WERI-Rb-1 (cell line): ENCODE measurements at regions not wholly inside any gene's neighbourhood (a gene's known extent, or its start where the extent isn't known, plus 50 kb on each side); places are given as distances from the start of the nearest gene placed in this dataset.

Source experiments
- DNase-seq: peaks from one replicate; pipeline ENCODE4 v3.0.0-alpha.2; 2020
- H3K27ac ChIP-seq: fragments of 250-450 bp; sonication (Bioruptor Pico); 2 replicates; pipeline ENCODE4 v1.5.1; 2020; ENCODE audit warnings: mild to moderate bottlenecking, moderate library complexity
- H3K27me3 ChIP-seq: fragments of 250-450 bp; sonication (Bioruptor Pico); 2 replicates; pipeline ENCODE4 v1.5.1; 2021; ENCODE audit warnings: mild to moderate bottlenecking, low read depth, moderate library complexity; ENCODE audit not compliant: insufficient read depth, severe bottlenecking
- H3K36me3 ChIP-seq: fragments of 250-450 bp; sonication (Bioruptor Pico); 2 replicates; pipeline ENCODE4 v1.5.1; 2020; ENCODE audit warnings: mild to moderate bottlenecking, moderate library complexity
- H3K4me3 ChIP-seq: 2 replicates; pipeline ENCODE4 v1.5.1; 2011; ENCODE audit warnings: low read depth, mild to moderate bottlenecking, control low read depth, low read length
- H3K9me3 ChIP-seq: fragments of 250-450 bp; sonication (Bioruptor Pico); 2 replicates; pipeline ENCODE4 v1.5.1; 2021; ENCODE audit warnings: mild to moderate bottlenecking, moderate library complexity; ENCODE audit not compliant: severe bottlenecking
- TF ChIP-seq, protein P1 (sequence below): IDR thresholded peaks from 2 replicates; pipeline ENCODE4 v1.5.1; 2011; ENCODE audit warnings: low read depth, mild to moderate bottlenecking, control low read depth, inconsistent platforms, low read length

DNA sequence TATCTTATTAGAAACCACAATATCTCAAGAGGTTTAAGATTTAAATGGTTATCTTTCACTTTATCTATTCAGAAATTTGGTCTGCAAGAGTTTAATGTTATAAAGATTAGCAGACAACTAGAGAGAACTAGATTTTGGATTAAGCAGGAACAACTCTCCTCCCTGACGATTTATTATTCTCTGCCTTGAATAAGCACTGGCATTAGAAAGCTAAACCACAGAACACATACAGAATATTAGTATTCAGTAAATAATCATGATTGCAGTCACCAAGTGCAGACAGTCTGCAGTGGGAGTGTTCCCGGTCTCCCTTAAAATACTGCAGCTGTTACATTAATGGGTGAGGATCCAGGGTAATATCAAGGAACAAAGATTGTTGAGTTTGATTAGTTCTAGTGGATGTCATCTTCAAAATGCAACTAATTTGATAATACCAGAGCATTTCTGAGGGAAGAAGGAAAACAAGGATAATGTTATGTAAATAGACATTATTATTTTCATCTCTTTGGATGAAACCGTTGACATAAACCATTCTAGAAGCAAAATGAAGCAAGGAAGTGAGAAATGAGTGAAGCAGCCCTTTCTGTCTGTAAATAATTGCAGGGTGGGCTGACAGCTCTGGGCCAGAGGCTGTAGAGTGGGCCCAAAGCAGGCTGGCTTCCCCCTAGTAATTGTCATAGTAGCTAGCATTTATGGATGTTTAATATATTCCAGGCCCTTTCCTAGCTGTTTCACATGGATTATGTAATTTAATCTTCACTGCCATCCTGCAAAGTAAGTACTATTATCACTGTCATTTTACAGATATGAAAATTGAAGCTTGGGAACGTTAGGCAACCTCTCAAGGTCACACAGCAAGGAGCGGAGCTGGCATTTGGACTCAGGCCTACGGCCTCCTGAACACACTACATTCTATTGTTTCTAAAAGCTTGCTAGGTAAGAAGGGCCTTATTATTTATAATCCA lies 79.4 kb downstream of the DYRK2 start:
- no peak overlapping the region for H3K27ac ChIP-seq
- no peak for DNase-seq
- H3K9me3 ChIP-seq = no peaks in the 10 kb centered on the region
- TF ChIP-seq, protein P1, sequence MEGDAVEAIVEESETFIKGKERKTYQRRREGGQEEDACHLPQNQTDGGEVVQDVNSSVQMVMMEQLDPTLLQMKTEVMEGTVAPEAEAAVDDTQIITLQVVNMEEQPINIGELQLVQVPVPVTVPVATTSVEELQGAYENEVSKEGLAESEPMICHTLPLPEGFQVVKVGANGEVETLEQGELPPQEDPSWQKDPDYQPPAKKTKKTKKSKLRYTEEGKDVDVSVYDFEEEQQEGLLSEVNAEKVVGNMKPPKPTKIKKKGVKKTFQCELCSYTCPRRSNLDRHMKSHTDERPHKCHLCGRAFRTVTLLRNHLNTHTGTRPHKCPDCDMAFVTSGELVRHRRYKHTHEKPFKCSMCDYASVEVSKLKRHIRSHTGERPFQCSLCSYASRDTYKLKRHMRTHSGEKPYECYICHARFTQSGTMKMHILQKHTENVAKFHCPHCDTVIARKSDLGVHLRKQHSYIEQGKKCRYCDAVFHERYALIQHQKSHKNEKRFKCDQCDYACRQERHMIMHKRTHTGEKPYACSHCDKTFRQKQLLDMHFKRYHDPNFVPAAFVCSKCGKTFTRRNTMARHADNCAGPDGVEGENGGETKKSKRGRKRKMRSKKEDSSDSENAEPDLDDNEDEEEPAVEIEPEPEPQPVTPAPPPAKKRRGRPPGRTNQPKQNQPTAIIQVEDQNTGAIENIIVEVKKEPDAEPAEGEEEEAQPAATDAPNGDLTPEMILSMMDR = no peak
- no peak overlapping the region for H3K4me3 ChIP-seq
- H3K27me3 ChIP-seq = no peaks in the 10 kb centered on the region
- H3K36me3 ChIP-seq = no peaks in the 10 kb centered on the region

- no peak overlapping the region for H3K4me3 ChIP-seq
- H3K27me3 ChIP-seq = no peaks in the 10 kb centered on the region
- TF ChIP-seq, protein P1 = no peak
- no peak overlapping the region for H3K27ac ChIP-seq
- DNase-seq = no peak
- no peaks in the 10 kb centered on the region for H3K36me3 ChIP-seq
- H3K9me3 ChIP-seq = no peaks in the 10 kb centered on the region
These were observed 84.3 kb downstream of the DYRK2 start for GRCh38 chr12:67732857-67733256.

DNA sequence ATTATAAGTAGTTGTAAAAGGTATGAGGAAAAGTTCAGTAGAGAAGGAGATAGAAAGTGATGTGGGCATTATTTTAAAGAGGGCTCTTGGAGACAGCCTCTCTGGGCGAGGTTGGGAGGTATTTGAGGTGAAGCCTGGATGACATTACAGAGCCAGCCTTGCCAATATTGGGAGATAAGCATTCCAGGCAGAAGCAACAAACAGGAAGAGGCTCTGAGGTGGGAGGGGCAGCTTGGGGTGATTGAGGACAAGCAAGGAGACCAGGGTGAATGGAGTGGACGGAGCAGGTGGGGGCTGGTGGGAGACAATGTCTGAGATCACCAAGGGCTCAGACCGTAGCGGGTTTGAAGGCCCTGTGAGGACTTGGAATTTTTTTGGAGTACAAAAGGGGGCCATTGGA lies 87.3 kb downstream of the DYRK2 start:
- TF ChIP-seq, protein P1 = no peak
- H3K27me3 ChIP-seq = no peaks in the 10 kb centered on the region
- DNase-seq = no peak
- H3K27ac ChIP-seq = no peak overlapping the region
- no peaks in the 10 kb centered on the region for H3K36me3 ChIP-seq
- no peaks in the 10 kb centered on the region for H3K9me3 ChIP-seq
- H3K4me3 ChIP-seq = no peak overlapping the region

GRCh38 chr12:67740711-67741110 lies 92.2 kb downstream of the DYRK2 start:
- Histone ChIP-seq H3K36me3 (no peaks in the 10 kb centered on the region), H3K9me3 (no peaks in the 10 kb centered on the region), H3K4me3 (no peak overlapping the region), H3K27me3 (no peaks in the 10 kb centered on the region), H3K27ac (no peak overlapping the region)
- DNase-seq = no peak
- TF ChIP-seq, protein P1 = no peak

GRCh38 chr12:67741270-67741669 lies 92.7 kb downstream of the DYRK2 start:
- TF ChIP-seq, protein P1 = no peak
- Histone ChIP-seq H3K4me3 (no peak overlapping the region), H3K36me3 (no peaks in the 10 kb centered on the region), H3K9me3 (no peaks in the 10 kb centered on the region), H3K27ac (no peak overlapping the region), H3K27me3 (no peaks in the 10 kb centered on the region)
- no peak for DNase-seq
